Osteocyte (in vitro differentiated cells): ENCODE measurements at regions not wholly inside any gene's neighbourhood (a gene's known extent, or its start where the extent isn't known, plus 50 kb on each side); places are given as distances from the start of the nearest gene placed in this dataset.

Source experiments
- DNase-seq: peaks from one replicate; pipeline ENCODE4 v3.0.0; 2021; ENCODE audit warnings: mixed read lengths; ENCODE audit not compliant: unreplicated experiment; ENCODE audit errors: extremely low spot score
- H3K27ac Mint-ChIP-seq: one replicate; pipeline ENCODE4 v1.8.0; 2021; ENCODE audit warnings: mild to moderate bottlenecking, mixed read lengths; ENCODE audit not compliant: unreplicated experiment
- H3K27me3 Mint-ChIP-seq: one replicate; pipeline ENCODE4 v1.8.0; 2021; ENCODE audit warnings: mixed read lengths; ENCODE audit not compliant: unreplicated experiment
- H3K36me3 Mint-ChIP-seq: one replicate; pipeline ENCODE4 v1.8.0; 2021; ENCODE audit warnings: mixed read lengths; ENCODE audit not compliant: unreplicated experiment
- H3K4me1 Mint-ChIP-seq: one replicate; pipeline ENCODE4 v1.8.0; 2021; ENCODE audit warnings: mixed read lengths; ENCODE audit not compliant: unreplicated experiment
- H3K4me3 Mint-ChIP-seq: one replicate; pipeline ENCODE4 v1.8.0; 2021; ENCODE audit warnings: mild to moderate bottlenecking, moderate library complexity, mixed read lengths; ENCODE audit not compliant: unreplicated experiment
- H3K9me3 Mint-ChIP-seq: one replicate; pipeline ENCODE4 v1.8.0; 2021; ENCODE audit warnings: mixed read lengths; ENCODE audit not compliant: unreplicated experiment
- CTCF ChIP-seq: fragments of 200-600 bp; sonication (generic); IDR thresholded peaks from 2 replicates; pipeline ENCODE4 v1.5.0; 2021; ENCODE audit warnings: antibody characterized with exemption, mild to moderate bottlenecking, moderate library complexity

DNA sequence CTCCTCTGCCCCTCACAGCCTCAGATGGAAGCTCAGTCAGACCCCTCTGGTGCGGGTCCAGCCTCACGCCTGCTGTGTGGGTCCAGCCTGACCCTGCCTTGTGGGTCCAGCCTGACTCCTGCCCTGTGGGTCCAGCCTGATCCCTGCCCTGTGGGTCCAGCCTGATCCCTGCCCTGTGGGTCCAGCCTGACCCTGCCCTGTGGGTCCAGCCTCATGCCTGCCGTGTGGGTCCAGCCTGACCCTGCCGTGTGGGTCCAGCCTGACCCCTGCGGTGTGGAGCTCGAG, 445.3 kb downstream of the BRD1 start:
- TF ChIP-seq CTCF: no peak
- Mint-ChIP-seq H3K36me3 (no peaks in the 10 kb centered on the region), H3K4me1 (no peaks in the 10 kb centered on the region), H3K4me3 (no peak overlapping the region), H3K9me3 (peaks cover 8% of the 10 kb centered on the region), H3K27ac (no peak overlapping the region), H3K27me3 (no peaks in the 10 kb centered on the region)
- DNase-seq: peak; percentile 51

- Mint-ChIP-seq H3K9me3 (peaks cover 8% of the 10 kb centered on the region), H3K27ac (no peak overlapping the region), H3K36me3 (no peaks in the 10 kb centered on the region), H3K4me3 (no peak overlapping the region), H3K4me1 (no peaks in the 10 kb centered on the region), H3K27me3 (no peaks in the 10 kb centered on the region)
- DNase-seq: peak; percentile 72
- no peak for TF ChIP-seq CTCF
Observed at GRCh38 chr22:49381595-49382450, 445.9 kb downstream of the BRD1 start.

DNA sequence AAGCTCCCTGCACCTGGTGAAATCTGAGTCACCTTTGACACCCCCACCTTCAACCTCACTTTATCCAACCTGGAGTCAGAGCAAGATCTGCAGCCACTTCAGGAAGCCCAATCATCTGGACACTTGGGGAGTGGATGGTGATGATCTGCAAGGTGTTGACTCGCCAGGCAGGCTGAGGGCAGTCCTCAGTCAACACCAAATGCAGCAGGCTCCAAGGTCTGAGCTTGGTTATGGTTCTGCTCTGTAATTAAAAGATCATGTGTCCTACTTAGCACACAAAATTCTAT, 446.9 kb downstream of the BRD1 start:
- H3K4me1 Mint-ChIP-seq: no peaks in the 10 kb centered on the region
- H3K36me3 Mint-ChIP-seq: no peaks in the 10 kb centered on the region
- no peak overlapping the region for H3K4me3 Mint-ChIP-seq
- H3K9me3 Mint-ChIP-seq: peaks cover 8% of the 10 kb centered on the region
- no peaks in the 10 kb centered on the region for H3K27me3 Mint-ChIP-seq
- no peak overlapping the region for H3K27ac Mint-ChIP-seq
- no peak for DNase-seq
- TF ChIP-seq CTCF: no peak

GRCh38 chr22:49380095-49380827, 447.4 kb downstream of the BRD1 start:
- Mint-ChIP-seq H3K4me1 (no peaks in the 10 kb centered on the region), H3K4me3 (no peak overlapping the region), H3K9me3 (peaks cover 8% of the 10 kb centered on the region), H3K27ac (no peak overlapping the region), H3K36me3 (no peaks in the 10 kb centered on the region), H3K27me3 (no peaks in the 10 kb centered on the region)
- no peak for DNase-seq
- no peak for TF ChIP-seq CTCF

DNA sequence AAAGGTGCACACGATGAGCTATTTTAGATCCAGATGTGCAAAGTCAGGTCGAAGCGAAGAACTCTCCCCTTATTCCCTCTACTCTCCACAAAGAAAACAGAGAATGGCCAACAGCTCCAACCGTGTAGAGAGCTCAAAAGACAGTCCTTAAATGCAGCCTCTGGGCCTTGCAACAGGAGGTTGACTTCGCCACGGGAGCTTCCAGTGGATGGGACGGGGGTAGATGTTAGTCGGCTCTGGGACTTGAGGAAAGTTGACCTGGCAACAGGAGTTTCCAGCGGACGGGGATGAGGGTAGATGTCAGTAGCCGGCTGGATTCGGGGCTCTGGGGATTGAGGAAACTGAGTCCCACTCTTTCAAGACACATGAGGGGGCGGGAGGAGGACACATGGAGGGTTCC, 450.4 kb downstream of the BRD1 start:
- Mint-ChIP-seq H3K36me3 (no peaks in the 10 kb centered on the region), H3K27ac (no peak overlapping the region), H3K4me1 (peaks cover 12% of the 10 kb centered on the region), H3K9me3 (peaks cover 4% of the 10 kb centered on the region), H3K27me3 (no peaks in the 10 kb centered on the region), H3K4me3 (no peak overlapping the region)
- no peak for TF ChIP-seq CTCF
- DNase-seq: peak; percentile 71
